GM23338 (cell line): ENCODE measurements at regions not wholly inside any gene's neighbourhood (a gene's known extent, or its start where the extent isn't known, plus 50 kb on each side); places are given as distances from the start of the nearest gene placed in this dataset.

Experiments used
- ATAC-seq: fragments of 200-7000 bp; cut with Tn5 transposase; 3 replicates; pipeline ENCODE4 v1.9.1; 2020
- DNase-seq: peaks from one replicate; pipeline ENCODE4 v3.0.0-alpha.2; 2015; ENCODE audit warnings: low spot score
- H2AFZ ChIP-seq: fragments of 200-600 bp; sonication (generic); 2 replicates; pipeline ENCODE4 v1.8.0; 2016; ENCODE audit warnings: antibody characterized with exemption, mild to moderate bottlenecking, moderate library complexity
- H3F3A ChIP-seq: fragments of 200-600 bp; sonication (generic); replicated peaks from 2 replicates; pipeline ENCODE4 v1.8.0; 2017; ENCODE audit warnings: antibody characterized with exemption, mixed run types, low read depth
- H3K27ac ChIP-seq: fragments of 200-600 bp; sonication (generic); 2 replicates; pipeline ENCODE4 v1.6.1; 2016; ENCODE audit warnings: low read depth
- H3K27me3 ChIP-seq: fragments of 200-600 bp; sonication (generic); 2 replicates; pipeline ENCODE4 v1.8.0; 2016; ENCODE audit warnings: mild to moderate bottlenecking, mixed run types, moderate library complexity; ENCODE audit not compliant: insufficient read depth
- H3K36me3 ChIP-seq: fragments of 200-600 bp; sonication (generic); 2 replicates; pipeline ENCODE4 v1.8.0; 2016; ENCODE audit warnings: mild to moderate bottlenecking; ENCODE audit not compliant: insufficient read depth
- H3K4me1 ChIP-seq: fragments of 200-600 bp; sonication (generic); 2 replicates; pipeline ENCODE4 v1.8.0; 2016; ENCODE audit warnings: mild to moderate bottlenecking, moderate library complexity; ENCODE audit not compliant: insufficient read depth
- H3K4me2 ChIP-seq: fragments of 200-600 bp; sonication (generic); 2 replicates; pipeline ENCODE4 v1.7.1; 2017; ENCODE audit warnings: mixed run types
- H3K4me3 ChIP-seq: fragments of 200-600 bp; sonication (generic); 2 replicates; pipeline ENCODE4 v1.6.1; 2016; ENCODE audit warnings: mixed run types
- H3K79me2 ChIP-seq: fragments of 200-600 bp; sonication (generic); replicated peaks from 2 replicates; pipeline ENCODE4 v1.8.0; 2017; ENCODE audit warnings: mild to moderate bottlenecking; ENCODE audit not compliant: insufficient read depth
- H3K9me2 ChIP-seq: fragments of 200-600 bp; sonication (generic); 2 replicates; pipeline ENCODE4 v1.8.0; 2017; ENCODE audit not compliant: insufficient read depth
- H4K20me1 ChIP-seq: fragments of 200-600 bp; sonication (generic); replicated peaks from 2 replicates; pipeline ENCODE4 v1.8.0; 2017; ENCODE audit warnings: mild to moderate bottlenecking; ENCODE audit not compliant: insufficient read depth
- H3K27ac Mint-ChIP-seq: 2 replicates; pipeline ENCODE4 v1.8.0; 2020; ENCODE audit warnings: inconsistent platforms, mild to moderate bottlenecking, moderate library complexity, mixed read lengths
- H3K27me3 Mint-ChIP-seq: 3 replicates; pipeline ENCODE4 v1.8.0; 2022; ENCODE audit warnings: low read depth, mild to moderate bottlenecking, moderate library complexity, mixed read lengths, inconsistent platforms; ENCODE audit not compliant: insufficient read depth, poor library complexity
- H3K36me3 Mint-ChIP-seq: 3 replicates; pipeline ENCODE4 v1.8.0; 2021; ENCODE audit warnings: low read depth, mild to moderate bottlenecking, inconsistent platforms, moderate library complexity, mixed read lengths
- H3K4me1 Mint-ChIP-seq: 3 replicates; pipeline ENCODE4 v1.8.0; 2020; ENCODE audit warnings: mild to moderate bottlenecking, inconsistent platforms, mixed read lengths
- H3K4me3 Mint-ChIP-seq: 3 replicates; pipeline ENCODE4 v1.8.0; 2021; ENCODE audit warnings: moderate library complexity, mild to moderate bottlenecking, inconsistent platforms, mixed read lengths
- H3K9me3 Mint-ChIP-seq: 3 replicates; pipeline ENCODE4 v1.8.0; 2020; ENCODE audit warnings: moderate library complexity, mild to moderate bottlenecking, inconsistent platforms, mixed read lengths
- CREB1 ChIP-seq: fragments of 250-450 bp; sonication (Bioruptor Pico); IDR thresholded peaks from 2 replicates; pipeline ENCODE4 v1.5.0; 2020; ENCODE audit warnings: low read depth, mild to moderate bottlenecking, moderate library complexity
- CTCF ChIP-seq, 2 experiments: fragments of 200-600 bp in 1 of 2; sonication (generic) in 1 of 2; conservative IDR thresholded peaks; 2 replicates each; pipeline versions ENCODE4 v1.5.1 to v1.6.1; 2016 to 2017; ENCODE audit warnings: antibody characterized with exemption in 2 of 2, low read depth in 2 of 2, mild to moderate bottlenecking in 2 of 2, moderate library complexity in 1 of 2
- ETS1 ChIP-seq: IDR thresholded peaks from 2 replicates; pipeline ENCODE4 v1.6.1; 2016; ENCODE audit warnings: antibody characterized with exemption
- EZH2 ChIP-seq: fragments of 200-600 bp; sonication (generic); IDR thresholded peaks from one replicate; pipeline ENCODE4 v1.8.0; 2017; ENCODE audit warnings: antibody characterized with exemption, mild to moderate bottlenecking, low read depth; ENCODE audit not compliant: unreplicated experiment
- EZH2phosphoT487 ChIP-seq: fragments of 200-600 bp; sonication (generic); IDR thresholded peaks from one replicate; pipeline ENCODE4 v1.8.1; 2018; ENCODE audit warnings: antibody characterized with exemption; ENCODE audit not compliant: unreplicated experiment
- JUNB ChIP-seq: IDR thresholded peaks from one replicate; pipeline ENCODE4 v1.6.1; 2016; ENCODE audit warnings: antibody characterized with exemption; ENCODE audit not compliant: unreplicated experiment
- NANOG ChIP-seq: IDR thresholded peaks from 2 replicates; pipeline ENCODE4 v1.6.1; 2016; ENCODE audit warnings: antibody characterized with exemption, borderline replicate concordance
- POLR2AphosphoS5 ChIP-seq: IDR thresholded peaks from 2 replicates; pipeline ENCODE4 v1.6.1; 2016; ENCODE audit warnings: antibody characterized with exemption, low read depth
- REST ChIP-seq: IDR thresholded peaks from one replicate; pipeline ENCODE4 v1.6.1; 2018; ENCODE audit warnings: antibody characterized with exemption; ENCODE audit not compliant: unreplicated experiment
- STAT1 ChIP-seq: IDR thresholded peaks from one replicate; pipeline ENCODE4 v1.6.1; 2016; ENCODE audit warnings: antibody characterized with exemption; ENCODE audit not compliant: unreplicated experiment
- ZNF114 ChIP-seq: fragments of 250-450 bp; sonication (Bioruptor Pico); IDR thresholded peaks from 2 replicates; pipeline ENCODE4 v1.5.0; 2020; ENCODE audit warnings: mild to moderate bottlenecking, moderate library complexity
- ZNF331 ChIP-seq: fragments of 250-450 bp; sonication (Bioruptor Pico); IDR thresholded peaks from 2 replicates; pipeline ENCODE4 v1.5.0; 2020; ENCODE audit warnings: low read depth, mild to moderate bottlenecking, moderate library complexity
- ZNF462 ChIP-seq: fragments of 250-450 bp; sonication (Bioruptor Pico); IDR thresholded peaks from 2 replicates; pipeline ENCODE4 v1.5.0; 2020; ENCODE audit warnings: mild to moderate bottlenecking, moderate library complexity

- no peaks in the 10 kb centered on the region for H4K20me1 ChIP-seq
- no peak overlapping the region for H3K4me3 Mint-ChIP-seq
- H3K27me3 Mint-ChIP-seq, result no peaks in the 10 kb centered on the region
- no peaks in the 10 kb centered on the region for H3K36me3 Mint-ChIP-seq
- no peaks in the 10 kb centered on the region for H3K36me3 ChIP-seq
- 0 out of 2 replicates have a peak, but pooled peaks cover 8% of the 10 kb centered on the region for H3K9me2 ChIP-seq
- H3F3A ChIP-seq, result no peaks in the 10 kb centered on the region
- DNase-seq (no peak), ATAC-seq (no peak)
- H3K27ac ChIP-seq, result no peak overlapping the region
- H3K4me1 ChIP-seq, result no peaks in the 10 kb centered on the region
- H3K27ac Mint-ChIP-seq, result no peak overlapping the region
- no peak overlapping the region for H2AFZ ChIP-seq
- no peak overlapping the region for H3K4me2 ChIP-seq
- H3K4me1 Mint-ChIP-seq, result peaks cover under 1% of the 10 kb centered on the region
- no peaks in the 10 kb centered on the region for H3K27me3 ChIP-seq
- no peak overlapping the region for H3K4me3 ChIP-seq
- TF ChIP-seq ETS1 (no peak), CREB1 (CRISPR knock-in tag) (no peak), NANOG (no peak), JUNB (no peak), CTCF (conservative IDR thresholded peaks at IDR 0.05; ENCODE audit: low read depth in 2 of 2) (no peak), ZNF331 (CRISPR knock-in tag) (no peak), ZNF462 (CRISPR knock-in tag) (no peak), POLR2AphosphoS5 (no peak), STAT1 (no peak), EZH2 (no peak), EZH2phosphoT487 (no peak), ZNF114 (no peak), REST (no peak)
- H3K9me3 Mint-ChIP-seq, result no peaks in the 10 kb centered on the region
- no peaks in the 10 kb centered on the region for H3K79me2 ChIP-seq
Observed at GRCh38 chr11:8740129-8740528, 57.5 kb downstream of the RPL27A start.
